ENCODE measurements at regions not wholly inside any gene's neighbourhood (a gene's known extent, or its start where the extent isn't known, plus 50 kb on each side); places are given as distances from the start of the nearest gene placed in this dataset.

- no peak overlapping the region for H3K4me3 ChIP-seq (ENCODE audit: low read length)
- TF ChIP-seq, protein P1, sequence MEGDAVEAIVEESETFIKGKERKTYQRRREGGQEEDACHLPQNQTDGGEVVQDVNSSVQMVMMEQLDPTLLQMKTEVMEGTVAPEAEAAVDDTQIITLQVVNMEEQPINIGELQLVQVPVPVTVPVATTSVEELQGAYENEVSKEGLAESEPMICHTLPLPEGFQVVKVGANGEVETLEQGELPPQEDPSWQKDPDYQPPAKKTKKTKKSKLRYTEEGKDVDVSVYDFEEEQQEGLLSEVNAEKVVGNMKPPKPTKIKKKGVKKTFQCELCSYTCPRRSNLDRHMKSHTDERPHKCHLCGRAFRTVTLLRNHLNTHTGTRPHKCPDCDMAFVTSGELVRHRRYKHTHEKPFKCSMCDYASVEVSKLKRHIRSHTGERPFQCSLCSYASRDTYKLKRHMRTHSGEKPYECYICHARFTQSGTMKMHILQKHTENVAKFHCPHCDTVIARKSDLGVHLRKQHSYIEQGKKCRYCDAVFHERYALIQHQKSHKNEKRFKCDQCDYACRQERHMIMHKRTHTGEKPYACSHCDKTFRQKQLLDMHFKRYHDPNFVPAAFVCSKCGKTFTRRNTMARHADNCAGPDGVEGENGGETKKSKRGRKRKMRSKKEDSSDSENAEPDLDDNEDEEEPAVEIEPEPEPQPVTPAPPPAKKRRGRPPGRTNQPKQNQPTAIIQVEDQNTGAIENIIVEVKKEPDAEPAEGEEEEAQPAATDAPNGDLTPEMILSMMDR (conservative IDR thresholded peaks at IDR 0.05; ENCODE audit: low read length), result no peak
- peak; percentile 74 for DNase-seq (ENCODE audit: low read depth)
Measured at GRCh38 chr21:17461014-17461413, 51.8 kb upstream of the CXADR start.

DNA sequence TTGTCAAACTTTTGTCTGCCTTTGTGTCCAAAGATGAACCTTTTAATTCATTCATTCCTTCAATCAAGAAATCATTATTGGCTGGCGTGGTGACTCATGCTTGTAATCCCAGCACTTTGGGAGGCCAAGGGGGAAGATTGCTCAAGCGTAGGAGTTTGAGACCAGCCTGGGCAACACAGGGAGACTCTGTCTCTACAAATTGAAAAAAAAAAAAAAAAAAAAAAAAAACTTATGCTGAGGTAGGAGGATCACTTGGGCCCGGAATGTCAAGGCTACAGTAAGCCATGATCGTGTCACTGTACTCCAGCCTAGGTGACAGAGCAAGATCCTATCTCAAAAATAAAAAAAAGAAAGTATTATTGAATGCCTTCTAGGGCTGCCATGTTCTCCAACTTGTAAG lies 51.3 kb upstream of the CXADR start:
- H3K4me3 ChIP-seq (ENCODE audit: low read length), result no peak overlapping the region
- TF ChIP-seq, protein P1 (conservative IDR thresholded peaks at IDR 0.05; ENCODE audit: low read length), result no peak
- DNase-seq (ENCODE audit: low read depth), result peak; percentile 19

- TF ChIP-seq, protein P1 (conservative IDR thresholded peaks at IDR 0.05; ENCODE audit: low read length), result no peak
- no peak overlapping the region for H3K4me3 ChIP-seq (ENCODE audit: low read length)
- DNase-seq (ENCODE audit: low read depth), result no peak
Measured at GRCh38 chr21:17462276-17462981, 50.4 kb upstream of the CXADR start.

Measured in AG10803 (cell line).